A549 (cell line): ENCODE measurements at regions not wholly inside any gene's neighbourhood (a gene's known extent, or its start where the extent isn't known, plus 50 kb on each side); places are given as distances from the start of the nearest gene placed in this dataset.

Experiments
- ATAC-seq, 2 experiments: fragments of 200-7000 bp in 1 of 2; fragments of >200 bp in 1 of 2; cut with Nextera tagmentation in 1 of 2; cut with Tn5 transposase in 1 of 2; 3 replicates each; pipeline versions ENCODE4 v1.8.0 to v1.9.1; 2018 to 2020; ENCODE audit warnings: mild to moderate bottlenecking in 1 of 2, moderate library complexity in 1 of 2
- CTCF ChIA-PET: fragments of 300-600 bp; sonication (Branson Sonifier 250); formaldehyde crosslinking; extraction: SDS; loops from one replicate; lab custom pipeline; 2021; ENCODE audit warnings: antibody characterized with exemption, inconsistent platforms; lab: Yijun Ruan, JAX
- POLR2A ChIA-PET: fragments of 350-600 bp; formaldehyde crosslinking; extraction: SDS; loops from one replicate; lab custom pipeline; 2021; ENCODE audit warnings: antibody characterized with exemption, inconsistent platforms; lab: Yijun Ruan, JAX
- DNase-seq, 2 experiments: peaks; one replicate each; pipeline versions ENCODE4 v3.0.0 to v3.0.0-alpha.2; 2011 to 2016; ENCODE audit warnings: low read depth in 1 of 2, low spot score in 1 of 2
- FAIRE-seq: peaks from 2 replicates; lab custom pipeline; 2011; peaks lifted over from hg19 to GRCh38; lab: Jason Lieb, UNC
- H3K27ac ChIP-seq, 2 experiments: fragments of >200 bp; sonication (Bioruptor Twin); formaldehyde crosslinking; 3 replicates each; pipeline ENCODE4 v1.5.1; 2016 to 2017
- H3K4me1 ChIP-seq: fragments of >200 bp; sonication (Bioruptor Twin); formaldehyde crosslinking; 3 replicates; pipeline ENCODE4 v1.6.1; 2016
- H3K4me2 ChIP-seq: fragments of >200 bp; sonication (Bioruptor Twin); formaldehyde crosslinking; 3 replicates; pipeline ENCODE4 v1.6.1; 2016
- H3K4me3 ChIP-seq: fragments of >200 bp; sonication (Bioruptor Twin); formaldehyde crosslinking; 3 replicates; pipeline ENCODE4 v1.5.1; 2016
- H3K9me3 ChIP-seq: fragments of >200 bp; sonication (Bioruptor Twin); formaldehyde crosslinking; 3 replicates; pipeline ENCODE4 v1.6.1; 2016
- CBX2 ChIP-seq: fragments of 200-600 bp; sonication (generic); IDR thresholded peaks from 2 replicates; pipeline ENCODE4 v1.6.1; 2016; ENCODE audit warnings: low read depth, mild to moderate bottlenecking, borderline replicate concordance
- CBX8 ChIP-seq: fragments of 200-600 bp; sonication (generic); IDR thresholded peaks from 2 replicates; pipeline ENCODE4 v1.6.1; 2016
- CEBPB ChIP-seq, 2 experiments: fragments of >200 bp in 1 of 2; sonication (Bioruptor Twin) in 1 of 2; formaldehyde crosslinking in 1 of 2; IDR thresholded peaks; 2 replicates each; pipeline ENCODE4 v1.6.1; 2012 to 2016
- CHD4 ChIP-seq: fragments of 200-600 bp; sonication (generic); IDR thresholded peaks from 2 replicates; pipeline ENCODE4 v1.6.1; 2016; ENCODE audit warnings: antibody characterized with exemption, mild to moderate bottlenecking, borderline replicate concordance
- EHF ChIP-seq: fragments of 250-450 bp; sonication (Bioruptor Pico); IDR thresholded peaks from 2 replicates; pipeline ENCODE4 v1.5.0; 2020; ENCODE audit warnings: mild to moderate bottlenecking
- EHMT2 ChIP-seq: fragments of 200-600 bp; sonication (generic); IDR thresholded peaks from 2 replicates; pipeline ENCODE4 v1.6.1; 2016; ENCODE audit warnings: antibody characterized with exemption, low read depth, mild to moderate bottlenecking, moderate library complexity
- EP300 ChIP-seq, 2 experiments: fragments of >200 bp; sonication (Bioruptor Twin); formaldehyde crosslinking; IDR thresholded peaks; 2 replicates in 1 of 2; 3 replicates in 1 of 2; pipeline ENCODE4 v1.6.1; 2016 to 2017
- ESRRA ChIP-seq: fragments of 150-350 bp; IDR thresholded peaks from 2 replicates; pipeline ENCODE4 v1.6.1; 2014; ENCODE audit warnings: mild to moderate bottlenecking, low read length, borderline replicate concordance
- FOSB ChIP-seq: fragments of 250-450 bp; sonication (Bioruptor Pico); IDR thresholded peaks from 2 replicates; pipeline ENCODE4 v1.5.0; 2020; ENCODE audit warnings: mild to moderate bottlenecking, moderate library complexity
- FOSL2 ChIP-seq, 2 experiments: fragments of 450-650 bp in 1 of 2; fragments of >200 bp in 1 of 2; sonication (Bioruptor Twin) in 1 of 2; formaldehyde crosslinking; IDR thresholded peaks; 2 replicates each; pipeline versions ENCODE4 v1.5.0 to v1.6.1; 2016 to 2020; ENCODE audit warnings: mild to moderate bottlenecking in 1 of 2, moderate library complexity in 1 of 2
- GATA3 ChIP-seq: IDR thresholded peaks from 2 replicates; pipeline ENCODE4 v1.6.1; 2012; ENCODE audit warnings: borderline replicate concordance
- HEYL ChIP-seq: fragments of 250-450 bp; sonication (Bioruptor Pico); IDR thresholded peaks from 2 replicates; pipeline ENCODE4 v1.8.0; 2021; ENCODE audit warnings: mild to moderate bottlenecking, moderate library complexity
- HOXA7 ChIP-seq: fragments of 250-450 bp; sonication (Bioruptor Pico); IDR thresholded peaks from 2 replicates; pipeline ENCODE4 v1.5.0; 2020; ENCODE audit warnings: mild to moderate bottlenecking, moderate library complexity
- HOXB13 ChIP-seq: fragments of 250-450 bp; sonication (Bioruptor Pico); IDR thresholded peaks from 2 replicates; pipeline ENCODE4 v1.5.0; 2020; ENCODE audit warnings: low read depth, mild to moderate bottlenecking, moderate library complexity
- HOXB5 ChIP-seq: fragments of 250-450 bp; sonication (Bioruptor Pico); IDR thresholded peaks from 2 replicates; pipeline ENCODE4 v1.5.0; 2020; ENCODE audit warnings: mild to moderate bottlenecking, moderate library complexity
- JUN ChIP-seq, 2 experiments: fragments of >200 bp; sonication (Bioruptor Twin); formaldehyde crosslinking; IDR thresholded peaks; 2 replicates in 1 of 2; 3 replicates in 1 of 2; pipeline ENCODE4 v1.6.1; 2016 to 2017
- JUNB ChIP-seq: fragments of >200 bp; sonication (Bioruptor Twin); formaldehyde crosslinking; IDR thresholded peaks from 2 replicates; pipeline ENCODE4 v1.6.1; 2016
- KDM1A ChIP-seq: fragments of 200-600 bp; sonication (generic); IDR thresholded peaks from 2 replicates; pipeline ENCODE4 v1.6.1; 2016; ENCODE audit warnings: low read depth, mild to moderate bottlenecking
- MAFK ChIP-seq: fragments of 450-650 bp; IDR thresholded peaks from 2 replicates; pipeline ENCODE4 v1.6.1; 2014; ENCODE audit not compliant: partially characterized antibody
- NFE2L2 ChIP-seq: fragments of 150-350 bp; conservative IDR thresholded peaks from 2 replicates; pipeline ENCODE4 v1.6.1; 2014; ENCODE audit warnings: low read length
- POLR2A ChIP-seq: IDR thresholded peaks from 2 replicates; pipeline ENCODE4 v1.6.1; 2012; ENCODE audit warnings: mild to moderate bottlenecking, low read length
- POLR2AphosphoS2 ChIP-seq: conservative IDR thresholded peaks from 2 replicates; pipeline ENCODE4 v1.6.1; 2012; ENCODE audit warnings: low read length, improper control_type of control experiment, inconsistent platforms
- RAD21 ChIP-seq, 2 experiments: fragments of >200 bp in 1 of 2; sonication (Bioruptor Twin) in 1 of 2; formaldehyde crosslinking in 1 of 2; IDR thresholded peaks in 1 of 2; conservative IDR thresholded peaks in 1 of 2; 2 replicates in 1 of 2; 3 replicates in 1 of 2; pipeline ENCODE4 v1.6.1; 2012 to 2018; ENCODE audit warnings: inconsistent platforms in 1 of 2
- RARB ChIP-seq: fragments of 250-450 bp; sonication (Bioruptor Pico); IDR thresholded peaks from 2 replicates; pipeline ENCODE4 v1.8.0; 2021; ENCODE audit warnings: mild to moderate bottlenecking, moderate library complexity
- RCOR1 ChIP-seq: fragments of 150-350 bp; IDR thresholded peaks from 2 replicates; pipeline ENCODE4 v1.6.1; 2014; ENCODE audit warnings: antibody characterized with exemption, low read length, low read depth
- RFX5 ChIP-seq: fragments of 450-650 bp; IDR thresholded peaks from 2 replicates; pipeline ENCODE4 v1.7.1; 2014; ENCODE audit warnings: antibody characterized with exemption, mild to moderate bottlenecking, moderate library complexity
- SMC3 ChIP-seq: fragments of >200 bp; sonication (Bioruptor Twin); formaldehyde crosslinking; IDR thresholded peaks from 3 replicates; pipeline ENCODE4 v1.6.1; 2018; ENCODE audit warnings: inconsistent platforms
- SREBF2 ChIP-seq: fragments of 450-650 bp; IDR thresholded peaks from 2 replicates; pipeline ENCODE4 v1.6.1; 2014; ENCODE audit warnings: mild to moderate bottlenecking, moderate library complexity
- ZNF302 ChIP-seq: fragments of 250-450 bp; sonication (Bioruptor Pico); IDR thresholded peaks from 2 replicates; pipeline ENCODE4 v1.9.0; 2021; ENCODE audit warnings: inconsistent platforms, mild to moderate bottlenecking, moderate library complexity
- WGBS: methylation state at CpG from one replicate; pipeline ENCODE4 v1.1.6; 2017; ENCODE audit errors: missing lambda C conversion rate; 5-methylcytosine and 5-hydroxymethylcytosine counted together
- TF ChIP-seq, protein P1 (sequence below): IDR thresholded peaks from 2 replicates; pipeline ENCODE4 v1.6.1; 2012
- TF ChIP-seq, protein P2 (sequence below): fragments of >200 bp; sonication (Bioruptor Twin); formaldehyde crosslinking; IDR thresholded peaks from 2 replicates; pipeline ENCODE4 v1.6.1; 2016
- TF ChIP-seq, protein P3 (sequence below): IDR thresholded peaks from 2 replicates; pipeline ENCODE4 v1.6.1; 2012; ENCODE audit warnings: low read depth, borderline replicate concordance
- TF ChIP-seq, protein P4 (sequence below): fragments of 250-450 bp; sonication (Bioruptor Pico); IDR thresholded peaks from 2 replicates; pipeline ENCODE4 v1.5.0; 2020; ENCODE audit warnings: low read depth, mild to moderate bottlenecking, moderate library complexity

DNA sequence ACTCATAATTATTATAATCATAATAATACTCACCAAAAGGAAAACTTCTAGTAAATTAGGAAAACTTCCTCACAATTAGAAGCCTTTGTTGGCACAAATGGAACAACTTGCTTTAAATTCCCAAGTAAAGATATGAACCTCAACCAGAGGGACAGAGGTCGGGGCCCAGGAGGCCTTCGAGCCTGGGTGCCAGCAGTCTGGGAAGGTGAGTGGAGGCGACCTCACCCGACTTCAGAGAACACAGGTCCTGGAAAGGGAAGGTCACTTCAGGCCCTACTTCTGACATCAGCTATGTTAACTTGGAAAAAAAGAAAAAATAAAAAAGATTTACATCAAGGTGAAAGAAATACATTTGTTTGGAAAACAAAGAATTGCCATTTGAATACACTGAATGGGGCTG, 350.0 kb upstream of the MYT1L start:
- DNase-seq (no peak), ATAC-seq (no peak)
- CTCF ChIA-PET, result interaction anchor here (1.3 kb wide), 1 partner anchor 17 kb away, joined by 4 read pairs; no protein-coding TSS in a partner anchor
- no peak overlapping the region for H3K4me3 ChIP-seq
- POLR2A ChIA-PET, result no interaction called here
- no peaks in the 10 kb centered on the region for H3K4me1 ChIP-seq
- H3K9me3 ChIP-seq, result no peaks in the 10 kb centered on the region
- 17% methylated on average over 4 of the region's 4 CpGs for WGBS
- H3K27ac ChIP-seq, result no peak overlapping the region
- TF ChIP-seq CHD4 (no peak), EHF (CRISPR knock-in tag) (no peak), ZNF302 (no peak), ESRRA (no peak), JUNB (no peak), CBX8 (no peak), POLR2AphosphoS2 (no peak)
- TF ChIP-seq, protein P1, sequence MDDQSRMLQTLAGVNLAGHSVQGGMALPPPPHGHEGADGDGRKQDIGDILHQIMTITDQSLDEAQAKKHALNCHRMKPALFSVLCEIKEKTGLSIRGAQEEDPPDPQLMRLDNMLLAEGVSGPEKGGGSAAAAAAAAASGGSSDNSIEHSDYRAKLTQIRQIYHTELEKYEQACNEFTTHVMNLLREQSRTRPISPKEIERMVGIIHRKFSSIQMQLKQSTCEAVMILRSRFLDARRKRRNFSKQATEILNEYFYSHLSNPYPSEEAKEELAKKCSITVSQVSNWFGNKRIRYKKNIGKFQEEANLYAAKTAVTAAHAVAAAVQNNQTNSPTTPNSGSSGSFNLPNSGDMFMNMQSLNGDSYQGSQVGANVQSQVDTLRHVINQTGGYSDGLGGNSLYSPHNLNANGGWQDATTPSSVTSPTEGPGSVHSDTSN, result no peak
- TF ChIP-seq, protein P2, sequence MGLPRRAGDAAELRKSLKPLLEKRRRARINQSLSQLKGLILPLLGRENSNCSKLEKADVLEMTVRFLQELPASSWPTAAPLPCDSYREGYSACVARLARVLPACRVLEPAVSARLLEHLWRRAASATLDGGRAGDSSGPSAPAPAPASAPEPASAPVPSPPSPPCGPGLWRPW, result no peak
- TF ChIP-seq, all 56 proteins: peak for 0
- no peak overlapping the region for H3K4me2 ChIP-seq
- FAIRE-seq, result no peak

DNA sequence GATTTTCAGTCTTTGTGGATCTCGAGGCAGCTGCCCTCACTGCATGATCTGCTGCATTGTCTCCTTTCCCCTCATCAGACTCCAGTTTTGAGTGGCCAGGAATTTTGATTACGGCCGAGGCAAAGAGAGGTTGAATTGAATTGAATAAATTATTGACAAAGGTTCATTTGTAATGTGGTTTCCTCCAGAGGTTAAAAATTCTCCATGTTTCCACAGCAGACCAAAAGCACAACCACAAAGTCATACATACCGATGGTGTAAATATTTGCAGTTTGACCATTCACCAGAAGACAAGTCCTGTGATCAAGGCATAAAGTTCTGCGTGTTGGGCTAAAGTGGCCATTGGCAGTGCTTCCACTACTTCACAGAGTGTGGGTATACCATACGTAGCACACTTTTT, 343.8 kb upstream of the MYT1L start:
- FAIRE-seq (no peak), ATAC-seq (no peak)
- POLR2A ChIA-PET, result no interaction called here
- Histone ChIP-seq H3K4me3 (no peak overlapping the region), H3K4me2 (no peak overlapping the region), H3K27ac (no peak overlapping the region)
- TF ChIP-seq EHMT2 (no peak), CHD4 (no peak), POLR2A (no peak), SREBF2 (no peak), FOSB (CRISPR knock-in tag) (no peak), CBX2 (no peak), MAFK (no peak), EP300 (IDR thresholded peaks at IDR 0.05) (no peak), EHF (CRISPR knock-in tag) (no peak), HEYL (CRISPR knock-in tag) (no peak), ZNF302 (no peak), KDM1A (no peak), ESRRA (no peak), FOSL2 (IDR thresholded peaks at IDR 0.05) (no peak), FOSL2 (CRISPR knock-in tag; IDR thresholded peaks at IDR 0.05) (no peak)
- TF ChIP-seq, protein P3, sequence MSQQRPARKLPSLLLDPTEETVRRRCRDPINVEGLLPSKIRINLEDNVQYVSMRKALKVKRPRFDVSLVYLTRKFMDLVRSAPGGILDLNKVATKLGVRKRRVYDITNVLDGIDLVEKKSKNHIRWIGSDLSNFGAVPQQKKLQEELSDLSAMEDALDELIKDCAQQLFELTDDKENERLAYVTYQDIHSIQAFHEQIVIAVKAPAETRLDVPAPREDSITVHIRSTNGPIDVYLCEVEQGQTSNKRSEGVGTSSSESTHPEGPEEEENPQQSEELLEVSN, result no peak
- TF ChIP-seq, all 56 proteins: peak for 0
- no peak for DNase-seq
- H3K9me3 ChIP-seq, result no peaks in the 10 kb centered on the region
- CTCF ChIA-PET, result no interaction called here
- 19% methylated on average over 6 of the region's 6 CpGs for WGBS
- no peaks in the 10 kb centered on the region for H3K4me1 ChIP-seq

DNA sequence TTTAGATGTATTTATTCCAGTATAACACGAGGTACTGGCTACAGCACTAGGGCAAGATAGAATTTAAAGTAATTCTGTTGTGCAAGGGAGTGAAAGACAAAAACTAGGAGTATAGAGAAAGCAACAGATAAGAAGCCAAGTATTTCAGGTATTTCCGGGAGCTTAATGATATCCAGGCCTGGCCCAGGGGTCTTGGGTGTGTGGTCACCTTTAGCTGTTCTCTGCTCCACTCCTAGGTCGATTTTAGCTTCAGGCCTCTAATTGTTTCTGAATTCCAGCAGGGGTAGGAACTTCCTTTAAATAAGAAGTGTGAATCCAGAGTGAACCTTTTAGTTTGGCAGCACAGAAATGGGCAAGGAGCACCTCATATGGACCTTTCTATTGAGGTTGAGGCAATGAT, 342.3 kb upstream of the MYT1L start:
- Histone ChIP-seq H3K9me3 (no peaks in the 10 kb centered on the region), H3K4me1 (no peaks in the 10 kb centered on the region), H3K4me2 (no peak overlapping the region), H3K4me3 (no peak overlapping the region), H3K27ac (no peak overlapping the region)
- TF ChIP-seq RARB (no peak), SMC3 (no peak), CEBPB (IDR thresholded peaks at IDR 0.05) (no peak), HOXB5 (CRISPR knock-in tag) (no peak), HOXB13 (CRISPR knock-in tag) (no peak), CBX8 (no peak), ESRRA (no peak), HOXA7 (CRISPR knock-in tag) (no peak), RAD21 (conservative IDR thresholded peaks at IDR 0.05 in 1 of 2, IDR thresholded peaks at IDR 0.05 in 1 of 2) (no peak), GATA3 (no peak), RFX5 (no peak), JUN (IDR thresholded peaks at IDR 0.05) (no peak), KDM1A (no peak), SREBF2 (no peak), RCOR1 (no peak), NFE2L2 (no peak), HEYL (CRISPR knock-in tag) (no peak)
- TF ChIP-seq, protein P1, result no peak
- TF ChIP-seq, protein P4, sequence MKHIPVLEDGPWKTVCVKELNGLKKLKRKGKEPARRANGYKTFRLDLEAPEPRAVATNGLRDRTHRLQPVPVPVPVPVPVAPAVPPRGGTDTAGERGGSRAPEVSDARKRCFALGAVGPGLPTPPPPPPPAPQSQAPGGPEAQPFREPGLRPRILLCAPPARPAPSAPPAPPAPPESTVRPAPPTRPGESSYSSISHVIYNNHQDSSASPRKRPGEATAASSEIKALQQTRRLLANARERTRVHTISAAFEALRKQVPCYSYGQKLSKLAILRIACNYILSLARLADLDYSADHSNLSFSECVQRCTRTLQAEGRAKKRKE, result no peak
- CTCF ChIA-PET, result interaction anchor here (1.3 kb wide), 1 partner anchor 9 kb away, joined by 3 read pairs; no protein-coding TSS in a partner anchor
- ATAC-seq (no peak), FAIRE-seq (no peak), DNase-seq (no peak)
- WGBS, result 15% methylated on average over 3 of the region's 3 CpGs
- POLR2A ChIA-PET, result no interaction called here
